ENCODE measurements at regions not wholly inside any gene's neighbourhood (a gene's known extent, or its start where the extent isn't known, plus 50 kb on each side); places are given as distances from the start of the nearest gene placed in this dataset.

- TF ChIP-seq CTCF (IDR thresholded peaks at IDR 0.05 in 4 of 5, conservative IDR thresholded peaks at IDR 0.05 in 1 of 5) (no peak), POLR2A (IDR thresholded peaks at IDR 0.05) (no peak)
Measured at GRCh38 chr11:22510010-22510409, 115.6 kb downstream of the FANCF start.

All from gastrocnemius medialis (tissue), 4 donors.